A549 (cell line): ENCODE measurements at regions not wholly inside any gene's neighbourhood (a gene's known extent, or its start where the extent isn't known, plus 50 kb on each side); places are given as distances from the start of the nearest gene placed in this dataset.

Experiments used
- ATAC-seq, 2 experiments: fragments of 200-7000 bp in 1 of 2; fragments of >200 bp in 1 of 2; cut with Nextera tagmentation in 1 of 2; cut with Tn5 transposase in 1 of 2; 3 replicates each; pipeline versions ENCODE4 v1.8.0 to v1.9.1; 2018 to 2020; ENCODE audit warnings: mild to moderate bottlenecking in 1 of 2, moderate library complexity in 1 of 2
- CTCF ChIA-PET: fragments of 300-600 bp; sonication (Branson Sonifier 250); formaldehyde crosslinking; extraction: SDS; loops from one replicate; lab custom pipeline; 2021; ENCODE audit warnings: antibody characterized with exemption, inconsistent platforms; lab: Yijun Ruan, JAX
- POLR2A ChIA-PET: fragments of 350-600 bp; formaldehyde crosslinking; extraction: SDS; loops from one replicate; lab custom pipeline; 2021; ENCODE audit warnings: antibody characterized with exemption, inconsistent platforms; lab: Yijun Ruan, JAX
- DNase-seq, 2 experiments: peaks; one replicate each; pipeline versions ENCODE4 v3.0.0 to v3.0.0-alpha.2; 2011 to 2016; ENCODE audit warnings: low read depth in 1 of 2, low spot score in 1 of 2
- FAIRE-seq: peaks from 2 replicates; lab custom pipeline; 2011; peaks lifted over from hg19 to GRCh38; lab: Jason Lieb, UNC
- H3K27ac ChIP-seq, 2 experiments: fragments of >200 bp; sonication (Bioruptor Twin); formaldehyde crosslinking; 3 replicates each; pipeline ENCODE4 v1.5.1; 2016 to 2017
- H3K4me1 ChIP-seq: fragments of >200 bp; sonication (Bioruptor Twin); formaldehyde crosslinking; 3 replicates; pipeline ENCODE4 v1.6.1; 2016
- H3K4me2 ChIP-seq: fragments of >200 bp; sonication (Bioruptor Twin); formaldehyde crosslinking; 3 replicates; pipeline ENCODE4 v1.6.1; 2016
- H3K4me3 ChIP-seq: fragments of >200 bp; sonication (Bioruptor Twin); formaldehyde crosslinking; 3 replicates; pipeline ENCODE4 v1.5.1; 2016
- H3K9me3 ChIP-seq: fragments of >200 bp; sonication (Bioruptor Twin); formaldehyde crosslinking; 3 replicates; pipeline ENCODE4 v1.6.1; 2016
- ATOH8 ChIP-seq: fragments of 250-450 bp; sonication (Bioruptor Pico); IDR thresholded peaks from 2 replicates; pipeline ENCODE4 v1.5.0; 2020; ENCODE audit warnings: low read depth, mild to moderate bottlenecking, moderate library complexity
- BCL3 ChIP-seq: fragments of >200 bp; sonication (Bioruptor Twin); formaldehyde crosslinking; IDR thresholded peaks from 3 replicates; pipeline ENCODE4 v1.6.1; 2016
- CBX2 ChIP-seq: fragments of 200-600 bp; sonication (generic); IDR thresholded peaks from 2 replicates; pipeline ENCODE4 v1.6.1; 2016; ENCODE audit warnings: low read depth, mild to moderate bottlenecking, borderline replicate concordance
- CBX8 ChIP-seq: fragments of 200-600 bp; sonication (generic); IDR thresholded peaks from 2 replicates; pipeline ENCODE4 v1.6.1; 2016
- CEBPB ChIP-seq, 2 experiments: fragments of >200 bp in 1 of 2; sonication (Bioruptor Twin) in 1 of 2; formaldehyde crosslinking in 1 of 2; IDR thresholded peaks; 2 replicates each; pipeline ENCODE4 v1.6.1; 2012 to 2016
- CHD4 ChIP-seq: fragments of 200-600 bp; sonication (generic); IDR thresholded peaks from 2 replicates; pipeline ENCODE4 v1.6.1; 2016; ENCODE audit warnings: antibody characterized with exemption, mild to moderate bottlenecking, borderline replicate concordance
- CTCF ChIP-seq: fragments of >200 bp; sonication (Bioruptor Twin); formaldehyde crosslinking; IDR thresholded peaks from 3 replicates; pipeline ENCODE4 v1.5.1; 2016
- E2F6 ChIP-seq: IDR thresholded peaks from 2 replicates; pipeline ENCODE4 v1.6.1; 2012; ENCODE audit warnings: low read depth, borderline replicate concordance
- EP300 ChIP-seq, 2 experiments: fragments of >200 bp; sonication (Bioruptor Twin); formaldehyde crosslinking; IDR thresholded peaks; 2 replicates in 1 of 2; 3 replicates in 1 of 2; pipeline ENCODE4 v1.6.1; 2016 to 2017
- FOSL2 ChIP-seq, 2 experiments: fragments of 450-650 bp in 1 of 2; fragments of >200 bp in 1 of 2; sonication (Bioruptor Twin) in 1 of 2; formaldehyde crosslinking; IDR thresholded peaks; 2 replicates each; pipeline versions ENCODE4 v1.5.0 to v1.6.1; 2016 to 2020; ENCODE audit warnings: mild to moderate bottlenecking in 1 of 2, moderate library complexity in 1 of 2
- FOXS1 ChIP-seq: fragments of 250-450 bp; sonication (Bioruptor Pico); IDR thresholded peaks from 2 replicates; pipeline ENCODE4 v1.5.0; 2020; ENCODE audit warnings: mild to moderate bottlenecking, moderate library complexity
- HOXA7 ChIP-seq: fragments of 250-450 bp; sonication (Bioruptor Pico); IDR thresholded peaks from 2 replicates; pipeline ENCODE4 v1.5.0; 2020; ENCODE audit warnings: mild to moderate bottlenecking, moderate library complexity
- JUN ChIP-seq, 2 experiments: fragments of >200 bp; sonication (Bioruptor Twin); formaldehyde crosslinking; IDR thresholded peaks; 2 replicates in 1 of 2; 3 replicates in 1 of 2; pipeline ENCODE4 v1.6.1; 2016 to 2017
- KDM1A ChIP-seq: fragments of 200-600 bp; sonication (generic); IDR thresholded peaks from 2 replicates; pipeline ENCODE4 v1.6.1; 2016; ENCODE audit warnings: low read depth, mild to moderate bottlenecking
- MAFK ChIP-seq: fragments of 450-650 bp; IDR thresholded peaks from 2 replicates; pipeline ENCODE4 v1.6.1; 2014; ENCODE audit not compliant: partially characterized antibody
- NFE2L2 ChIP-seq: fragments of 150-350 bp; conservative IDR thresholded peaks from 2 replicates; pipeline ENCODE4 v1.6.1; 2014; ENCODE audit warnings: low read length
- PBX3 ChIP-seq: IDR thresholded peaks from 2 replicates; pipeline ENCODE4 v1.6.1; 2012
- POLR2AphosphoS2 ChIP-seq: conservative IDR thresholded peaks from 2 replicates; pipeline ENCODE4 v1.6.1; 2012; ENCODE audit warnings: low read length, improper control_type of control experiment, inconsistent platforms
- REST ChIP-seq: fragments of 200-600 bp; sonication (generic); IDR thresholded peaks from 2 replicates; pipeline ENCODE4 v1.6.1; 2016; ENCODE audit warnings: antibody characterized with exemption, mild to moderate bottlenecking, moderate library complexity
- RNF2 ChIP-seq: fragments of 200-600 bp; sonication (generic); IDR thresholded peaks from 2 replicates; pipeline ENCODE4 v1.6.1; 2016; ENCODE audit warnings: low read depth, mild to moderate bottlenecking, antibody characterized with exemption, moderate library complexity, borderline replicate concordance
- SMC3 ChIP-seq: fragments of >200 bp; sonication (Bioruptor Twin); formaldehyde crosslinking; IDR thresholded peaks from 3 replicates; pipeline ENCODE4 v1.6.1; 2018; ENCODE audit warnings: inconsistent platforms
- TFCP2L1 ChIP-seq: fragments of 250-450 bp; sonication (Bioruptor Pico); IDR thresholded peaks from 2 replicates; pipeline ENCODE4 v1.5.0; 2021; ENCODE audit warnings: mild to moderate bottlenecking
- USF2 ChIP-seq: fragments of 450-650 bp; IDR thresholded peaks from 2 replicates; pipeline ENCODE4 v1.6.1; 2014; ENCODE audit warnings: antibody characterized with exemption
- ZSCAN20 ChIP-seq: fragments of 250-450 bp; sonication (Bioruptor Pico); IDR thresholded peaks from 2 replicates; pipeline ENCODE4 v1.8.0; 2022; ENCODE audit warnings: mild to moderate bottlenecking, moderate library complexity
- WGBS: methylation state at CpG from one replicate; pipeline ENCODE4 v1.1.6; 2017; ENCODE audit errors: missing lambda C conversion rate; 5-methylcytosine and 5-hydroxymethylcytosine counted together

GRCh38 chr5:29516224-29516623 is 1677.3 kb upstream of the CDH6 start:
- FAIRE-seq (no peak), ATAC-seq (no peak), DNase-seq (no peak)
- CTCF ChIA-PET: no interaction called here
- H3K9me3 ChIP-seq: no peaks in the 10 kb centered on the region
- 33% methylated on average over 2 of the region's 2 CpGs for WGBS
- TF ChIP-seq CBX2: no peak
- no peak for TF ChIP-seq MAFK
- no peak for TF ChIP-seq RNF2
- TF ChIP-seq EP300 (IDR thresholded peaks at IDR 0.05): no peak
- TF ChIP-seq BCL3: no peak
- TF ChIP-seq KDM1A: no peak
- no peak for TF ChIP-seq CTCF
- TF ChIP-seq USF2: no peak
- TF ChIP-seq E2F6: no peak
- TF ChIP-seq TFCP2L1: no peak
- no peak for TF ChIP-seq PBX3
- no peak for TF ChIP-seq FOXS1 (CRISPR knock-in tag)
- no peak for TF ChIP-seq POLR2AphosphoS2
- TF ChIP-seq ZSCAN20 (CRISPR knock-in tag): no peak
- no peak for TF ChIP-seq NFE2L2
- TF ChIP-seq SMC3: no peak
- no peak for TF ChIP-seq CHD4
- TF ChIP-seq ATOH8 (CRISPR knock-in tag): no peak
- no peak for TF ChIP-seq FOSL2 (IDR thresholded peaks at IDR 0.05)
- no peak for TF ChIP-seq FOSL2 (CRISPR knock-in tag; IDR thresholded peaks at IDR 0.05)
- TF ChIP-seq HOXA7 (CRISPR knock-in tag): no peak
- no peak overlapping the region for H3K27ac ChIP-seq
- H3K4me3 ChIP-seq: no peak overlapping the region
- no peak overlapping the region for H3K4me2 ChIP-seq
- POLR2A ChIA-PET: no interaction called here
- H3K4me1 ChIP-seq: no peaks in the 10 kb centered on the region

GRCh38 chr5:29508131-29508530 is 1685.4 kb upstream of the CDH6 start:
- no peak for TF ChIP-seq REST
- peak in 1 of 2 experiments; percentile 30; a peak in 2 of 4 replicates for TF ChIP-seq CEBPB (IDR thresholded peaks at IDR 0.05)
- no peak for TF ChIP-seq JUN (IDR thresholded peaks at IDR 0.05)
- TF ChIP-seq CBX8: no peak
- DNase-seq (no peak), FAIRE-seq (no peak), ATAC-seq (no peak)
- H3K4me1 ChIP-seq: no peaks in the 10 kb centered on the region
- H3K4me3 ChIP-seq: no peak overlapping the region
- no peak overlapping the region for H3K27ac ChIP-seq
- WGBS: 90% methylated on average over 2 of the region's 2 CpGs
- H3K4me2 ChIP-seq: no peak overlapping the region
- CTCF ChIA-PET: no interaction called here
- POLR2A ChIA-PET: no interaction called here
- H3K9me3 ChIP-seq: no peaks in the 10 kb centered on the region
